Ovary (tissue), 7 donors: ENCODE measurements at regions not wholly inside any gene's neighbourhood (a gene's known extent, or its start where the extent isn't known, plus 50 kb on each side); places are given as distances from the start of the nearest gene placed in this dataset.
"Not testable (repeated sequence)": the region's sequence is repeated elsewhere in the genome, so short reads cannot be mapped to it uniquely, and the experiment has no call there.

ENCODE experiments used
- DNase-seq, 5 donors: peaks; one replicate each; pipeline ENCODE4 v3.0.0-alpha.2; 2019 to 2020
- H3K27ac ChIP-seq, 2 donors: fragments of 200-600 bp; one replicate each; pipeline versions ENCODE4 v1.5.1 to v1.8.0; 2019 to 2022
- H3K27me3 ChIP-seq: fragments of 200-600 bp; one replicate; pipeline ENCODE4 v1.8.0; 2022
- H3K36me3 ChIP-seq: fragments of 200-600 bp; sonication (generic); one replicate; pipeline ENCODE4 v1.5.1; 2019
- H3K4me1 ChIP-seq: one replicate; pipeline ENCODE4 v1.8.1; 2013; ENCODE audit warnings: mild to moderate bottlenecking, moderate library complexity; ENCODE audit not compliant: insufficient read depth
- H3K4me3 ChIP-seq: fragments of 200-600 bp; sonication (generic); one replicate; pipeline ENCODE4 v1.5.1; 2017
- H3K9me3 ChIP-seq, 2 donors: fragments of 200-600 bp in 1 of 2; sonication (generic) in 1 of 2; one replicate each; pipeline versions ENCODE4 v1.5.1 to v1.8.1; 2013 to 2019; ENCODE audit warnings: mild to moderate bottlenecking in 1 of 2, moderate library complexity in 1 of 2
- EP300 ChIP-seq: sonication (generic); formaldehyde crosslinking; IDR thresholded peaks from one replicate; pipeline ENCODE4 v1.6.1; 2017; ENCODE audit warnings: antibody characterized with exemption
- POLR2A ChIP-seq: fragments of 450-650 bp; IDR thresholded peaks from one replicate; pipeline ENCODE4 v1.6.1; 2017; ENCODE audit warnings: antibody characterized with exemption, mild to moderate bottlenecking, moderate library complexity
- WGBS, 3 donors: extraction: QIAGEN DNeasy Blood & Tissue Kit in 1 of 3; methylation state at CpG; one replicate each; pipeline versions ENCODE4 v1.1.5 to v1.1.7; 2013 to 2017; 5-methylcytosine and 5-hydroxymethylcytosine counted together
- intact Hi-C, 4 donors: fragments of 100-400 bp; cut with DNase I; formaldehyde crosslinking; loops; one replicate each; pipeline versions ENCODE4 v1.11.0 to v1.15.1; 2022 to 2023
- TF ChIP-seq, protein P1 (sequence below), 3 donors: fragments of 450-650 bp in 2 of 3; fragments of 200-600 bp in 1 of 3; IDR thresholded peaks; one replicate each; pipeline versions ENCODE4 v1.5.1 to v1.8.0; 2016 to 2022; ENCODE audit warnings: antibody characterized with exemption in 3 of 3, mild to moderate bottlenecking in 1 of 3
- donor health status: DM: no; HTN: no; CAD: no; lungs with moderate emphysema.
- donor health status: DM: no; HTN: no; CAD: no.
- donor health status: Bipolar disorder and iron deficiency.
- donor health status: DM: no; HTN: no; CAD: no.
- donor health status: DM: yes; HTN: yes; CAD: no.

DNA sequence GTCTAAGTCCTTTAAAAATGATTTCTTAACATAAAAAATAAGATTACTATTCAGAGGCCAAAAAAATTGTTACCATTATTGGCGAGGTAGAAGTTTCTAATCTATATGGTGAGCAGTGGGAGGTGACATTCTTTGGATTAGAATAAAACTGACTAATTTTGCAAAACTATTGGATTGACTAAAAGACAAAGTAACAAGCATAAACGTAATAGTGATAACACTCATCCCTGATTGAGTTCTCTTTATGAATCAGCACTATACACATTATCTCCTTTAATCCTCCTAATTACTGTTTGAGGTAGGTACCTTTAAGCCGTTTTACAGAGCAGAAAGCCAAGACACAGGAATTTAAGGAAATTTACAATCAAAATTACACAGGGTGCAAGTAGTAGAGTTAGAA lies 139.2 kb upstream of the NRP1 start:
- H3K27me3 ChIP-seq: no peaks in the 10 kb centered on the region
- no peaks in the 10 kb centered on the region for H3K36me3 ChIP-seq
- no peak overlapping the region for H3K27ac ChIP-seq
- no peaks in the 10 kb centered on the region for H3K4me1 ChIP-seq
- no peak for DNase-seq
- no peaks in the 10 kb centered on the region for H3K9me3 ChIP-seq
- no peak overlapping the region for H3K4me3 ChIP-seq
- TF ChIP-seq, protein P1, sequence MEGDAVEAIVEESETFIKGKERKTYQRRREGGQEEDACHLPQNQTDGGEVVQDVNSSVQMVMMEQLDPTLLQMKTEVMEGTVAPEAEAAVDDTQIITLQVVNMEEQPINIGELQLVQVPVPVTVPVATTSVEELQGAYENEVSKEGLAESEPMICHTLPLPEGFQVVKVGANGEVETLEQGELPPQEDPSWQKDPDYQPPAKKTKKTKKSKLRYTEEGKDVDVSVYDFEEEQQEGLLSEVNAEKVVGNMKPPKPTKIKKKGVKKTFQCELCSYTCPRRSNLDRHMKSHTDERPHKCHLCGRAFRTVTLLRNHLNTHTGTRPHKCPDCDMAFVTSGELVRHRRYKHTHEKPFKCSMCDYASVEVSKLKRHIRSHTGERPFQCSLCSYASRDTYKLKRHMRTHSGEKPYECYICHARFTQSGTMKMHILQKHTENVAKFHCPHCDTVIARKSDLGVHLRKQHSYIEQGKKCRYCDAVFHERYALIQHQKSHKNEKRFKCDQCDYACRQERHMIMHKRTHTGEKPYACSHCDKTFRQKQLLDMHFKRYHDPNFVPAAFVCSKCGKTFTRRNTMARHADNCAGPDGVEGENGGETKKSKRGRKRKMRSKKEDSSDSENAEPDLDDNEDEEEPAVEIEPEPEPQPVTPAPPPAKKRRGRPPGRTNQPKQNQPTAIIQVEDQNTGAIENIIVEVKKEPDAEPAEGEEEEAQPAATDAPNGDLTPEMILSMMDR (IDR thresholded peaks at IDR 0.05): no peak
- no peak for TF ChIP-seq POLR2A
- no peak for TF ChIP-seq EP300
- intact Hi-C loops: no loop called here
- WGBS, 3 donors: 88 to 92% (median 90%) methylated on average over 3 of the region's 3 CpGs

DNA sequence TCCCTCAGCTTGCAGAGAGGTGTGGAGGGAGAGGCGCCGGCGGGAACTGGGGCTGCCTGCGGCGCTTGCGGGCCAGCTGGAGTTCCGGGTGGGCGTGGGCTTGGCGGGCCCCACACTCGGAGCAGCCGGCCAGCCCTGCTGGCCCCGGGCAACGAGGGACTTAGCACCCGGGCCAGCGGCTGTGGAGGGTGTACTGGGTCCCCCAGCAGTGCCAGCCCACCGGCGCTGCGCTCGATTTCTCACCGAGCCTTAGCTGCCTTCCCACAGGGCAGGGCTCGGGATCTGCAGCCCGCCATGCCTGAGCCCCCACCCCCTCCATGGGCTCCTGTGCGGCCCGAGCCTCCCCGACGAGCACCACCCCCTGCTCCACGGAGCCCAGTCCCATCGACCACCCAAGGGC lies 133.5 kb upstream of the NRP1 start:
- intact Hi-C loops: not testable (repeated sequence)

DNA sequence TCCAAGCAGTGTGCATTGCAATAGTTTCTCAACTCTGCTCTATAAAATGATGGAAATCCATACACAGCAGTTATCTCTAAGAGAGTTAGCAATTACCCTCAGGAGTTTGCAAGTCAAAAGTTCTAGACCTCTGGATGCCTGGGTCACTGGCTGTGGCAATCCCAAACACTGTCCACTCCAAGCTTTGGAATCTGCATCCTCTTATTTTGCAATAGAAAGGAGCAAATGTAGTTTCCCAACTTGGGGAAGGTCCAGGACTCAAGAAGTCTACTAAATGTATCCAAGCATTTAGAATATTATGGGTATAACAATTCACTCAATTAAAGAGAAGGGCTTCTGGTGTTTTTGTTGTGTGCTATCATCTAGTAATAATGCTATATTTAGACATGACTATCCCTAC lies 131.3 kb upstream of the NRP1 start:
- DNase-seq: no peak
- H3K36me3 ChIP-seq: no peaks in the 10 kb centered on the region
- H3K9me3 ChIP-seq: no peaks in the 10 kb centered on the region
- H3K27ac ChIP-seq: no peak overlapping the region
- no peaks in the 10 kb centered on the region for H3K27me3 ChIP-seq
- TF ChIP-seq EP300 (no peak), POLR2A (no peak)
- TF ChIP-seq, protein P1 (IDR thresholded peaks at IDR 0.05): no peak
- no peaks in the 10 kb centered on the region for H3K4me1 ChIP-seq
- H3K4me3 ChIP-seq: no peak overlapping the region
- intact Hi-C loops: no loop called here

More for the DNA sequence above, 133.5 kb upstream of the NRP1 start:
- WGBS, 3 donors: 93 to 95% (median 95%) methylated on average over 17 to 25 of the region's 28 CpGs
- not testable (repeated sequence) for H3K27ac ChIP-seq, H3K27me3 ChIP-seq, H3K36me3 ChIP-seq, H3K9me3 ChIP-seq, H3K4me1 ChIP-seq, H3K4me3 ChIP-seq, DNase-seq

DNA sequence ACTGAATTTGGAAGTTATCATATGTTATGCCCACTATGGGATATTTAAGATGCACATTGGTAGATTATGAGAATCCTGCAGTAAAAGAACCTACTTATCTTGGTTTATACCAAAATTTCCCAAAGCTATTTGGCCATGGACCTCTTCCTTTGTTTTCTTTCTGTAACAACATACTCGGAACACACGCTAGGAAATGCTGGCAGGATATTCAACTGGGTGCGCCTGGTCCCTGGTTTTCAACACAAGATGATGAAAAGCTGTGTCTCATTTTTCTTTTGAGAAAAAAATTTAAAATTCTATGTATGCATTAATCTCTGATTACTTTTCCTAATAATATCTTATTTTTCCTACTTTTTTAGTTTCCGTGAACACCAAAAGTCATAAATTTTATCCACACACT lies 128.5 kb upstream of the NRP1 start:
- Histone ChIP-seq H3K9me3 (no peaks in the 10 kb centered on the region), H3K4me3 (no peak overlapping the region), H3K36me3 (no peaks in the 10 kb centered on the region), H3K27ac (no peak overlapping the region), H3K4me1 (no peaks in the 10 kb centered on the region), H3K27me3 (no peaks in the 10 kb centered on the region)
- no peak for DNase-seq
- intact Hi-C loops: no loop called here
- 49 to 62% (median 55%) methylated on average over 4 of the region's 4 CpGs for WGBS, 3 donors
- TF ChIP-seq EP300 (no peak), POLR2A (no peak)
- TF ChIP-seq, protein P1 (IDR thresholded peaks at IDR 0.05): no peak

DNA sequence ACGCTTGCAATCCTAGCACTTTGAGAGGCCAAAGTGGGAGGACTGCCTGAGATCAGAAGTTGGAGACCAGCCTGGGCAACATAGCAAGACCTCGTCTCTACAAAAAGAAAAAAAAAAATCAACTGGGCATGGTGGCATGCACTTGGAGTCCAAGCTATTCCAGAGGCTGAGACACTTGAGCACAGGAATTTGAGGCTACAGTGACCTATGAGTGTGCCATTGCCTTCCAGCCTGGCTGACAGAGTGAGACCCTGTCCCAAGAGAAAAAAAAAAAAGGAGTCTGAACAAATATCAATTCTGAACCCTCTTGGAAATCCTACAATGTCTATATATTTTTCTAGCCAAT lies 126.8 kb upstream of the NRP1 start:
- no peaks in the 10 kb centered on the region for H3K4me1 ChIP-seq
- intact Hi-C loops: no loop called here
- H3K36me3 ChIP-seq: no peaks in the 10 kb centered on the region
- no peak for TF ChIP-seq POLR2A
- TF ChIP-seq, protein P1 (IDR thresholded peaks at IDR 0.05): no peak
- no peak for TF ChIP-seq EP300
- DNase-seq: no peak
- H3K4me3 ChIP-seq: no peak overlapping the region
- no peaks in the 10 kb centered on the region for H3K9me3 ChIP-seq
- 61 to 82% (median 82%) methylated on average over 2 of the region's 2 CpGs for WGBS, 3 donors
- no peaks in the 10 kb centered on the region for H3K27me3 ChIP-seq
- H3K27ac ChIP-seq: no peak overlapping the region
